Omental fat pad (tissue), 3 donors: ENCODE measurements at regions not wholly inside any gene's neighbourhood (a gene's known extent, or its start where the extent isn't known, plus 50 kb on each side); places are given as distances from the start of the nearest gene placed in this dataset.

ENCODE experiments used
- ATAC-seq: fragments of 150-250 bp; one replicate; pipeline ENCODE4 v1.9.1; 2016; ENCODE audit warnings: mild to moderate bottlenecking, moderate library complexity; ENCODE audit not compliant: low FRiP score
- DNase-seq: peaks from one replicate; pipeline ENCODE4 v3.0.0-alpha.2; 2019; ENCODE audit warnings: low spot score
- TF ChIP-seq, protein P1 (sequence below), 3 donors: fragments of 450-650 bp; IDR thresholded peaks; one replicate each; pipeline ENCODE4 v1.5.1; 2016 to 2017; ENCODE audit warnings: antibody characterized with exemption in 3 of 3, mild to moderate bottlenecking in 3 of 3, moderate library complexity in 2 of 3

DNA sequence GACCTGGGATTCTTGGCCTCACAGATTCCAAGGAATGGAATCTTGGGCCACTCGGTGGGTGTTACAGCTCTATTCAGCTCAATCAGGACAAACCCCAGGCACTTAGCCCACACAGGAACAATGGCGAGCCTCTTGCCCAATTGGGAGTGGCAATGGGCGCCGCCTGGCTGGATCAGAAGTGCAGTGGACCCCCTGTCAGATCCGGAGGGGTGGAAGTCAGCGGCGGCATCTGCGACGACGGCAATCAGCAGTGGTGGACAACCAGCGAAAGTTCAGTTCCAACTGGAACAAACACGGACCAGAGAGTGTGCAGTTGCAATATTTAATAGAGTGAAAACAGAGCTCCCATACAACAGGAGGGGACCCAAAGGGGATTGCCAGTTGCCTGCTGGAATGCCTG is 378.3 kb downstream of the CDH9 start:
- TF ChIP-seq, protein P1, sequence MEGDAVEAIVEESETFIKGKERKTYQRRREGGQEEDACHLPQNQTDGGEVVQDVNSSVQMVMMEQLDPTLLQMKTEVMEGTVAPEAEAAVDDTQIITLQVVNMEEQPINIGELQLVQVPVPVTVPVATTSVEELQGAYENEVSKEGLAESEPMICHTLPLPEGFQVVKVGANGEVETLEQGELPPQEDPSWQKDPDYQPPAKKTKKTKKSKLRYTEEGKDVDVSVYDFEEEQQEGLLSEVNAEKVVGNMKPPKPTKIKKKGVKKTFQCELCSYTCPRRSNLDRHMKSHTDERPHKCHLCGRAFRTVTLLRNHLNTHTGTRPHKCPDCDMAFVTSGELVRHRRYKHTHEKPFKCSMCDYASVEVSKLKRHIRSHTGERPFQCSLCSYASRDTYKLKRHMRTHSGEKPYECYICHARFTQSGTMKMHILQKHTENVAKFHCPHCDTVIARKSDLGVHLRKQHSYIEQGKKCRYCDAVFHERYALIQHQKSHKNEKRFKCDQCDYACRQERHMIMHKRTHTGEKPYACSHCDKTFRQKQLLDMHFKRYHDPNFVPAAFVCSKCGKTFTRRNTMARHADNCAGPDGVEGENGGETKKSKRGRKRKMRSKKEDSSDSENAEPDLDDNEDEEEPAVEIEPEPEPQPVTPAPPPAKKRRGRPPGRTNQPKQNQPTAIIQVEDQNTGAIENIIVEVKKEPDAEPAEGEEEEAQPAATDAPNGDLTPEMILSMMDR (IDR thresholded peaks at IDR 0.05), result no peak
- DNase-seq (no peak), ATAC-seq (no peak)

DNA sequence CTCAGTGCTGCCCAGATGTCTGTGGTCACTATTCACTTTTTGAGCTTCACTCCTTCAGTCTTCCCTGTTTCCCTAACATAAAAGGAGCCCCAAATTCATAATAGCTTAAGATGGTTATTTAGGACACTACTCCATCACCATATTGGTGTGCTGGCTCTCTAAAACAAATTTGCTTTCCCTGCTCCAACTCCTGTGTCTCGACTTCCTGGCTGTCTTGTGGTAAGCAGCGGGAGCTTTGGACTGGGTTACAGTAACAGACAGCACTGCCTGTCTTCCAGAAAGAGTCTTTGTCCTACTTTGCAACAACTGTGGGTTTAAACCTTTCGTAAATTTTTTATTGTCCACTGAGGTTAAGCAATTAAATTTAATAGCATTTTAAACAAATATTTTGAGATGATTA is 389.4 kb downstream of the CDH9 start:
- no peak for ATAC-seq
- TF ChIP-seq, protein P1 (IDR thresholded peaks at IDR 0.05), result no peak
- DNase-seq, result no peak

DNA sequence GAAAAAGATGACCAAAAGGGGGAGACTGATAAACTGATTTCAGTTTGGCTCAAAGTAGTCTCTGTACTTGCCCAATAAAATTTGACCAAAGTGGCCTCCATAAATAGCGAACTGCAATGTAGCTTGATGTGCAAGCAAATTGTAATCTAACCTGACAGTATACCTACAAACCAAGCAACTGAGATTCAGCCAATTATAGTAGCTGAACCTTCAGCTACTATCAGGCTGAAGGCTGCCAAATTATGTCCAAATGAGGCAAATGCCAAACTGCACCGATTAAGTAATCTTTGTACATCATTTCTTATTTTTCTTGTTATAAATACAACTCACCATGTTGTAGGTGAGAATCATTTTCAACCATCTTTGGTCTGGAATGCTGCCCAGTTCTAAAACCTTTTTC is 390.6 kb downstream of the CDH9 start:
- DNase-seq (no peak), ATAC-seq (no peak)
- TF ChIP-seq, protein P1 (IDR thresholded peaks at IDR 0.05), result no peak

DNA sequence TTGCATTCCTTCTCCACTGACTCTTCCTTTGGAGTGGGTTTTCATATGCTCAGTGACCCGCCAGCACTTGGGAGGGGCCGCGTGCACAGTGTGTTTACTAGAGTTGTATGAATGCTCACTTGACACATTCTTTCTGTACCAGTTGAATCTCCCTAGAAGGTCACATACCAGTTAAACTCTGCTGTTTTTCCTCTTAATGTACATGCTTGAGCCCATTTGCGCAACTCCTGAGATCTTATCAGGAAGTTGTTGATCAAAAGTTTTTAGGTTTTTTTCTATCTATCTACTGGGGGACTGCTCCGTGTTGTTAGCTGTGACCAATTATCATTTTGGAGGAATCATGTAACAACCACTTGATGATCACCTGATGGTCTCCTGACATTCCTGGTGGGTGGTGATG is 392.7 kb downstream of the CDH9 start:
- no peak for ATAC-seq
- no peak for DNase-seq

DNA sequence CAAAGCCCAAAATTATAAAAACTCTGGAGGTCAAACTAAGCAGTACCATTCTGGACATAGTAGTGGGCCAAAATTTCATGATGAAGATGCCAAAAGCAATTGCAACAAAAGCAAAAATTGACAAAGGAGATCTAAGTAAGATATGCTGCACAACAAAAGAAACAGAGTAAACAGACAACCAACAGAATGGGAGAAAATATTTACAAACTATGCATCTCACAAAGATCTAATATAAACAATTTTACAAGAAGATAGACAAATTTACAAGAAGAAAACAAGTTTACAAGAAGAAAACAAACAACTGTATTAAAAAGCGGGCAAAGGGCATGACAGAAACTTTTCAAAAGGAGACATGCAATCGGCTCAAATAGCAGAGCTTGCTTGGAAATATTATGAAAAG is 396.9 kb downstream of the CDH9 start:
- TF ChIP-seq, protein P1 (IDR thresholded peaks at IDR 0.05), result no peak
- DNase-seq (no peak), ATAC-seq (no peak)

More for the DNA sequence above, 392.7 kb downstream of the CDH9 start:
- TF ChIP-seq, protein P1 (IDR thresholded peaks at IDR 0.05), result no peak

DNA sequence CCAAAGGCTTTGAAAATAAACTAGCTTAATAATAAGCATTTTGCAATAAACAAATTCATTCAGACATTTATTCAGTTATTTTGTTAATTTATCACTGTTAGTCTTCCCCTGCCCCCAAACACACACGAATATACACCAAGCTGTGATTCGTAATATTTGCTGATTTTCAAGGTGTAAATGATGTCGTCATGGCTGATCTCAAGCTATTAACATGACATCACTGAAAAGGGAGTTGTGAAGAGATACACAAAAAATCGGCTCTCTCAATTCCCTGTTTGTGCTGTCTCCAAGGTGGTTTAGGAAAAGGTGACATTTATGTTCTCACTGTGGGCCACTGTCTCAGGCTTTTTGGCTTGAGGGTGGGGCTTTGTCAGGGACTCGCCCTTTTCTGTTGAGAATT is 413.3 kb downstream of the CDH9 start:
- DNase-seq (no peak), ATAC-seq (no peak)
- TF ChIP-seq, protein P1 (IDR thresholded peaks at IDR 0.05), result no peak

DNA sequence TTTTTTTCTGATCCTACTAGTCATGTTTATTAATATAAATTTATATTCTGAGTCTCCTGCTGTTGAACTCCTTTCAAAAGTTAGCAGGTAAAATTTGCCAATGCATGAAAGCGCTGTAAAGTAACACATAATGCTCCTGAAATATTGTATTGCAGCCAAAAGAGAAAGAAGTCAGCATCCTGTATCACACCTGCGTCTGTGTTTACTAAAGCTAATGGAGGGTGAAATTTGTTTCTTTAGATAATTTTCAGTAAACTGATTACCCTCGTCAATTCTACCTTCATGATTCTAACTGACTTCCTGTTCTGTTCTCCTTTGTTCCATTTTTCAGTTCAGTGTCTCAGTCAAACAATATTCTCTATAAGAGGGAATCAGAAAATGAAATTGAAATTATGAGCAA is 415.4 kb downstream of the CDH9 start:
- TF ChIP-seq, protein P1 (IDR thresholded peaks at IDR 0.05), result no peak
- ATAC-seq (no peak), DNase-seq (no peak)
